H9 (cell line): ENCODE measurements at regions not wholly inside any gene's neighbourhood (a gene's known extent, or its start where the extent isn't known, plus 50 kb on each side); places are given as distances from the start of the nearest gene placed in this dataset.

Experiments
- DNase-seq: peaks from one replicate; pipeline ENCODE4 v3.0.0-alpha.2; 2017
- H2AFZ ChIP-seq: one replicate; pipeline ENCODE4 v1.6.1; 2013; ENCODE audit warnings: mild to moderate bottlenecking, low read length, control low read depth, moderate library complexity
- H2AK5ac ChIP-seq: 2 replicates; pipeline ENCODE4 v1.6.1; 2013; ENCODE audit warnings: low read length, control low read depth, mixed read lengths; ENCODE audit not compliant: insufficient read length
- H2BK120ac ChIP-seq: one replicate; pipeline ENCODE4 v1.6.1; 2013; ENCODE audit warnings: low read depth, mild to moderate bottlenecking, low read length, control low read depth, inconsistent platforms; ENCODE audit not compliant: poor library complexity, severe bottlenecking
- H2BK12ac ChIP-seq: 2 replicates; pipeline ENCODE4 v1.6.1; 2013; ENCODE audit warnings: low read length, control low read depth, mixed read lengths, low read depth; ENCODE audit not compliant: insufficient read length
- H2BK15ac ChIP-seq: 2 replicates; pipeline ENCODE4 v1.6.1; 2013; ENCODE audit warnings: low read depth, low read length, control low read depth
- H2BK20ac ChIP-seq: one replicate; pipeline ENCODE4 v1.6.1; 2013; ENCODE audit warnings: low read depth, mild to moderate bottlenecking, low read length, control low read depth, inconsistent platforms; ENCODE audit not compliant: poor library complexity, severe bottlenecking
- H2BK5ac ChIP-seq: 2 replicates; pipeline ENCODE4 v1.6.1; 2013; ENCODE audit warnings: low read length, control low read depth, mixed read lengths; ENCODE audit not compliant: insufficient read length
- H3K14ac ChIP-seq: 2 replicates; pipeline ENCODE4 v1.6.1; 2013; ENCODE audit warnings: low read length, control low read depth; ENCODE audit not compliant: insufficient read depth
- H3K18ac ChIP-seq: 2 replicates; pipeline ENCODE4 v1.6.1; 2013; ENCODE audit warnings: low read depth, mild to moderate bottlenecking, mixed read lengths, low read length, control low read depth; ENCODE audit not compliant: insufficient read length
- H3K23ac ChIP-seq: 2 replicates; pipeline ENCODE4 v1.6.1; 2013; ENCODE audit warnings: low read length, control low read depth, mixed read lengths, low read depth; ENCODE audit not compliant: insufficient read length
- H3K23me2 ChIP-seq: 2 replicates; pipeline ENCODE4 v1.6.1; 2013; ENCODE audit warnings: low read depth, mild to moderate bottlenecking, mixed read lengths, low read length, control low read depth; ENCODE audit not compliant: insufficient read length, poor library complexity, severe bottlenecking
- H3K27ac ChIP-seq: 2 replicates; pipeline ENCODE4 v1.5.1; 2013; ENCODE audit warnings: low read length, control low read depth, mixed read lengths, low read depth; ENCODE audit not compliant: insufficient read length
- H3K27me3 ChIP-seq: 2 replicates; pipeline ENCODE4 v1.6.1; 2013; ENCODE audit warnings: low read length, control low read depth, inconsistent platforms; ENCODE audit not compliant: insufficient read depth
- H3K4ac ChIP-seq: 2 replicates; pipeline ENCODE4 v1.6.1; 2013; ENCODE audit warnings: low read depth, mild to moderate bottlenecking, control low read depth, inconsistent platforms, low read length, moderate library complexity
- H3K4me1 ChIP-seq: 2 replicates; pipeline ENCODE4 v1.6.1; 2013; ENCODE audit warnings: low read length, control low read depth, inconsistent platforms; ENCODE audit not compliant: insufficient read depth
- H3K4me2 ChIP-seq: 2 replicates; pipeline ENCODE4 v1.6.1; 2013; ENCODE audit warnings: low read length, control low read depth, mixed read lengths; ENCODE audit not compliant: insufficient read length, insufficient read depth
- H3K56ac ChIP-seq: 2 replicates; pipeline ENCODE4 v1.6.1; 2013; ENCODE audit warnings: low read depth, mild to moderate bottlenecking, mixed read lengths, low read length, control low read depth; ENCODE audit not compliant: insufficient read length
- H3K79me1 ChIP-seq: 2 replicates; pipeline ENCODE4 v1.6.1; 2013; ENCODE audit warnings: low read depth, mild to moderate bottlenecking, moderate library complexity, low read length, control low read depth, inconsistent platforms; ENCODE audit not compliant: insufficient read depth, poor library complexity, severe bottlenecking
- H3K79me2 ChIP-seq: 2 replicates; pipeline ENCODE4 v1.6.1; 2013; ENCODE audit warnings: low read length, control low read depth, inconsistent platforms; ENCODE audit not compliant: insufficient read depth
- H3K9ac ChIP-seq: 2 replicates; pipeline ENCODE4 v1.6.1; 2013; ENCODE audit warnings: low read length, control low read depth, mixed read lengths; ENCODE audit not compliant: insufficient read length; ENCODE audit errors: extremely low read depth
- H3K9me3 ChIP-seq: one replicate; pipeline ENCODE4 v1.6.1; 2013; ENCODE audit warnings: low read depth, low read length, inconsistent platforms; ENCODE audit not compliant: control insufficient read depth
- H3T11ph ChIP-seq: one replicate; pipeline ENCODE4 v1.6.1; 2013; ENCODE audit warnings: mild to moderate bottlenecking, low read length, control low read depth, inconsistent platforms
- H4K20me1 ChIP-seq: one replicate; pipeline ENCODE4 v1.6.1; 2013; ENCODE audit not compliant: control insufficient read depth, insufficient read length, insufficient read depth
- H4K5ac ChIP-seq: 2 replicates; pipeline ENCODE4 v1.6.1; 2013; ENCODE audit warnings: low read depth, mild to moderate bottlenecking, mixed read lengths, low read length, control low read depth; ENCODE audit not compliant: insufficient read length
- H4K8ac ChIP-seq: replicated peaks from 2 replicates; pipeline ENCODE4 v1.6.1; 2013; ENCODE audit warnings: low read length, control low read depth, mixed read lengths, low read depth; ENCODE audit not compliant: insufficient read length
- H4K91ac ChIP-seq: 2 replicates; pipeline ENCODE4 v1.6.1; 2013; ENCODE audit warnings: low read depth, mild to moderate bottlenecking, moderate library complexity, mixed read lengths, low read length, control low read depth; ENCODE audit not compliant: insufficient read length
- H3K27ac Mint-ChIP-seq, 3 experiments: 2 replicates in 2 of 3; 3 replicates in 1 of 3; pipeline ENCODE4 v1.8.0; 2020 to 2021; ENCODE audit warnings: mixed read lengths in 3 of 3, mild to moderate bottlenecking in 1 of 3, moderate library complexity in 1 of 3
- H3K27me3 Mint-ChIP-seq: 2 replicates; pipeline ENCODE4 v1.8.0; 2021; ENCODE audit warnings: low read depth, mild to moderate bottlenecking, moderate library complexity, mixed read lengths
- H3K36me3 Mint-ChIP-seq, 3 experiments: 2 replicates in 2 of 3; 3 replicates in 1 of 3; pipeline ENCODE4 v1.8.0; 2020 to 2021; ENCODE audit warnings: low read depth in 3 of 3, mixed read lengths in 3 of 3; ENCODE audit not compliant: insufficient read depth in 1 of 3
- H3K4me1 Mint-ChIP-seq, 2 experiments: 2 replicates each; pipeline ENCODE4 v1.8.0; 2020; ENCODE audit warnings: mixed read lengths in 2 of 2
- H3K4me3 Mint-ChIP-seq, 2 experiments: 2 replicates in 1 of 2; 3 replicates in 1 of 2; pipeline ENCODE4 v1.8.0; 2020 to 2021; ENCODE audit warnings: mild to moderate bottlenecking in 2 of 2, mixed read lengths in 2 of 2, moderate library complexity in 1 of 2
- H3K9me3 Mint-ChIP-seq, 2 experiments: 2 replicates in 1 of 2; 3 replicates in 1 of 2; pipeline ENCODE4 v1.8.0; 2020; ENCODE audit warnings: mild to moderate bottlenecking in 2 of 2, mixed read lengths in 2 of 2, moderate library complexity in 1 of 2
- CTCF ChIP-seq: fragments of 200-600 bp; sonication (generic); conservative IDR thresholded peaks from 3 replicates; pipeline ENCODE4 v1.8.0; 2021; ENCODE audit warnings: antibody characterized with exemption, mild to moderate bottlenecking
- WGBS: extraction: QIAGEN DNeasy Blood & Tissue Kit; methylation state at CpG from one replicate; pipeline ENCODE4 v1.1.7; 2013; ENCODE audit warnings: missing lambda C conversion rate, low lambda C conversion rate, mixed read lengths; ENCODE audit not compliant: insufficient read length; ENCODE audit errors: extremely low coverage; 5-methylcytosine and 5-hydroxymethylcytosine counted together

- Mint-ChIP-seq H3K9me3 (no peaks in the 10 kb centered on the region), H3K27me3 (no peaks in the 10 kb centered on the region), H3K27ac (no peak overlapping the region), H3K4me1 (no peaks in the 10 kb centered on the region), H3K4me3 (no peak overlapping the region), H3K36me3 (no peaks in the 10 kb centered on the region)
- no peak for TF ChIP-seq CTCF
- no peak overlapping the region for H3K56ac ChIP-seq
- no peak overlapping the region for H2AFZ ChIP-seq
- H2BK120ac ChIP-seq, result no peak overlapping the region
- no peak overlapping the region for H2AK5ac ChIP-seq
- H3K27ac ChIP-seq, result no peak overlapping the region
- H3K4me2 ChIP-seq, result no peak overlapping the region
- H2BK12ac ChIP-seq, result no peak overlapping the region
- H4K20me1 ChIP-seq, result no peaks in the 10 kb centered on the region
- H2BK15ac ChIP-seq, result no peak overlapping the region
- no peak for DNase-seq
- no peaks in the 10 kb centered on the region for H3K4me1 ChIP-seq
- no peak overlapping the region for H3K23ac ChIP-seq
- no peak overlapping the region for H4K5ac ChIP-seq
- no peaks in the 10 kb centered on the region for H3K79me1 ChIP-seq
- H3K18ac ChIP-seq, result no peak overlapping the region
- no peaks in the 10 kb centered on the region for H3K27me3 ChIP-seq
- H4K91ac ChIP-seq, result no peak overlapping the region
- no peaks in the 10 kb centered on the region for H3K23me2 ChIP-seq
- WGBS, result no CpG with 5 or more reads among the region's 1 CpG
- H3T11ph ChIP-seq, result no peak overlapping the region
- no peak overlapping the region for H4K8ac ChIP-seq
- no peak overlapping the region for H3K4ac ChIP-seq
- H2BK20ac ChIP-seq, result no peak overlapping the region
- H2BK5ac ChIP-seq, result no peak overlapping the region
- H3K79me2 ChIP-seq, result no peaks in the 10 kb centered on the region
- H3K14ac ChIP-seq, result no peak overlapping the region
- no peak overlapping the region for H3K9ac ChIP-seq
- H3K9me3 ChIP-seq, result no peaks in the 10 kb centered on the region
These were observed 771.5 kb upstream of the ADGRL2 start for GRCh38 chr1:81029266-81029665.
